ENCODE measurements at regions not wholly inside any gene's neighbourhood (a gene's known extent, or its start where the extent isn't known, plus 50 kb on each side); places are given as distances from the start of the nearest gene placed in this dataset.

- H3K4me3 ChIP-seq (ENCODE audit: low read length in 2 of 2) = no peak overlapping the region
- H3K27me3 ChIP-seq (ENCODE audit: insufficient read depth, low read length) = no peaks in the 10 kb centered on the region
- no peak overlapping the region for H3K4me3 Mint-ChIP-seq
- POLR2A ChIA-PET (ENCODE audit: partially characterized antibody) = no interaction called here
- no peak overlapping the region for H3K27ac ChIP-seq (ENCODE audit: low read depth, low read length)
- H3K9me3 ChIP-seq (ENCODE audit: control insufficient read depth in 1 of 2, low read length in 2 of 2) = no peaks in the 10 kb centered on the region
- H3K36me3 Mint-ChIP-seq = no peaks in the 10 kb centered on the region
- DNase-seq = no peak
- no peaks in the 10 kb centered on the region for H3K27me3 Mint-ChIP-seq
- no peaks in the 10 kb centered on the region for H3K4me1 ChIP-seq (ENCODE audit: insufficient read depth, low read length)
- intact Hi-C loops (cut with micrococcal nuclease) = no loop called here
- CTCF ChIA-PET (ENCODE audit: partially characterized antibody) = no interaction called here
- no peaks in the 10 kb centered on the region for H3K36me3 ChIP-seq (ENCODE audit: insufficient read depth, low read length)
- H3K9me3 Mint-ChIP-seq = no peaks in the 10 kb centered on the region
- H3K27ac Mint-ChIP-seq = no peak overlapping the region
- H3K4me1 Mint-ChIP-seq = no peaks in the 10 kb centered on the region
These were observed 431.8 kb upstream of the HSF2 start for GRCh38 chr6:121967631-121968030.

- CTCF ChIA-PET (ENCODE audit: partially characterized antibody) = no interaction called here
- Histone ChIP-seq H3K9me3 (ENCODE audit: control insufficient read depth in 1 of 2, low read length in 2 of 2) (no peaks in the 10 kb centered on the region), H3K27ac (ENCODE audit: low read depth, low read length) (no peak overlapping the region), H3K4me3 (ENCODE audit: low read length in 2 of 2) (no peak overlapping the region), H3K27me3 (ENCODE audit: insufficient read depth, low read length) (no peaks in the 10 kb centered on the region), H3K36me3 (ENCODE audit: insufficient read depth, low read length) (no peaks in the 10 kb centered on the region), H3K4me1 (ENCODE audit: insufficient read depth, low read length) (no peaks in the 10 kb centered on the region)
- POLR2A ChIA-PET (ENCODE audit: partially characterized antibody) = no interaction called here
- intact Hi-C loops (cut with micrococcal nuclease) = no loop called here
- Mint-ChIP-seq H3K36me3 (no peaks in the 10 kb centered on the region), H3K4me3 (no peak overlapping the region), H3K27ac (no peak overlapping the region), H3K4me1 (peaks cover 0 to 5% (median 3%) of the 10 kb centered on the region in 4 donors), H3K27me3 (no peaks in the 10 kb centered on the region), H3K9me3 (peaks cover 0 to 4% (median 0%) of the 10 kb centered on the region in 8 donors)
- DNase-seq = no peak
These were observed 427.5 kb upstream of the HSF2 start for GRCh38 chr6:121971931-121972335.

GRCh38 chr6:121984956-121985355, 414.5 kb upstream of the HSF2 start:
- ChIA-PET POLR2A (ENCODE audit: partially characterized antibody) (no interaction called here), CTCF (ENCODE audit: partially characterized antibody) (no interaction called here)
- Histone ChIP-seq H3K9me3 (ENCODE audit: control insufficient read depth in 1 of 2, low read length in 2 of 2) (no peaks in the 10 kb centered on the region), H3K4me3 (ENCODE audit: low read length in 2 of 2) (no peak overlapping the region), H3K27ac (ENCODE audit: low read depth, low read length) (no peak overlapping the region), H3K36me3 (ENCODE audit: insufficient read depth, low read length) (no peaks in the 10 kb centered on the region), H3K4me1 (ENCODE audit: insufficient read depth, low read length) (no peaks in the 10 kb centered on the region), H3K27me3 (ENCODE audit: insufficient read depth, low read length) (no peaks in the 10 kb centered on the region)
- Mint-ChIP-seq H3K4me3 (no peak overlapping the region), H3K27me3 (no peaks in the 10 kb centered on the region), H3K27ac (no peak overlapping the region), H3K4me1 (no peaks in the 10 kb centered on the region), H3K36me3 (no peaks in the 10 kb centered on the region), H3K9me3 (peaks cover 0 to 8% (median 3%) of the 10 kb centered on the region in 8 donors)
- intact Hi-C loops (cut with micrococcal nuclease) = no loop called here
- peak in 1 of 5 donors; percentile 16 for DNase-seq

- Histone ChIP-seq H3K27ac (ENCODE audit: low read depth, low read length) (no peak overlapping the region), H3K4me3 (ENCODE audit: low read length in 2 of 2) (no peak overlapping the region), H3K36me3 (ENCODE audit: insufficient read depth, low read length) (no peaks in the 10 kb centered on the region), H3K27me3 (ENCODE audit: insufficient read depth, low read length) (no peaks in the 10 kb centered on the region), H3K9me3 (ENCODE audit: control insufficient read depth in 1 of 2, low read length in 2 of 2) (no peaks in the 10 kb centered on the region), H3K4me1 (ENCODE audit: insufficient read depth, low read length) (no peaks in the 10 kb centered on the region)
- ChIA-PET CTCF (ENCODE audit: partially characterized antibody) (no interaction called here), POLR2A (ENCODE audit: partially characterized antibody) (no interaction called here)
- Mint-ChIP-seq H3K27me3 (no peaks in the 10 kb centered on the region), H3K36me3 (no peaks in the 10 kb centered on the region), H3K27ac (peak overlapping the region in 1 of 7 donors; percentile 39), H3K4me1 (no peaks in the 10 kb centered on the region), H3K9me3 (peaks cover 0 to 4% (median 0%) of the 10 kb centered on the region in 8 donors), H3K4me3 (no peak overlapping the region)
- intact Hi-C loops (cut with micrococcal nuclease) = no loop called here
- DNase-seq = no peak
These were observed 406.1 kb upstream of the HSF2 start for GRCh38 chr6:121993362-121993761.

- DNase-seq = no peak
- intact Hi-C loops (cut with micrococcal nuclease) = no loop called here
- POLR2A ChIA-PET (ENCODE audit: partially characterized antibody) = no interaction called here
These were observed 404.5 kb upstream of the HSF2 start for GRCh38 chr6:121994919-121995318.

GRCh38 chr6:121998631-121999030, 400.8 kb upstream of the HSF2 start:
- Histone ChIP-seq H3K36me3 (ENCODE audit: insufficient read depth, low read length) (no peaks in the 10 kb centered on the region), H3K27ac (ENCODE audit: low read depth, low read length) (no peak overlapping the region), H3K4me3 (ENCODE audit: low read length in 2 of 2) (no peak overlapping the region), H3K9me3 (ENCODE audit: control insufficient read depth in 1 of 2, low read length in 2 of 2) (no peaks in the 10 kb centered on the region), H3K27me3 (ENCODE audit: insufficient read depth, low read length) (no peaks in the 10 kb centered on the region), H3K4me1 (ENCODE audit: insufficient read depth, low read length) (no peaks in the 10 kb centered on the region)
- no peak for DNase-seq
- ChIA-PET CTCF (ENCODE audit: partially characterized antibody) (no interaction called here), POLR2A (ENCODE audit: partially characterized antibody) (no interaction called here)
- no peaks in the 10 kb centered on the region for H3K4me1 Mint-ChIP-seq
- H3K4me3 Mint-ChIP-seq = no peak overlapping the region
- H3K36me3 Mint-ChIP-seq = no peaks in the 10 kb centered on the region
- H3K27me3 Mint-ChIP-seq = no peaks in the 10 kb centered on the region
- peaks cover 0 to 6% (median 3%) of the 10 kb centered on the region in 8 donors for H3K9me3 Mint-ChIP-seq
- intact Hi-C loops (cut with micrococcal nuclease) = no loop called here
- H3K27ac Mint-ChIP-seq = no peak overlapping the region

More at GRCh38 chr6:121994919-121995318, 404.5 kb upstream of the HSF2 start:
- Histone ChIP-seq H3K9me3 (ENCODE audit: control insufficient read depth in 1 of 2, low read length in 2 of 2) (no peaks in the 10 kb centered on the region), H3K27me3 (ENCODE audit: insufficient read depth, low read length) (no peaks in the 10 kb centered on the region), H3K36me3 (ENCODE audit: insufficient read depth, low read length) (no peaks in the 10 kb centered on the region), H3K27ac (ENCODE audit: low read depth, low read length) (no peak overlapping the region), H3K4me3 (ENCODE audit: low read length in 2 of 2) (no peak overlapping the region), H3K4me1 (ENCODE audit: insufficient read depth, low read length) (no peaks in the 10 kb centered on the region)
- CTCF ChIA-PET (ENCODE audit: partially characterized antibody) = no interaction called here
- Mint-ChIP-seq H3K36me3 (no peaks in the 10 kb centered on the region), H3K27ac (no peak overlapping the region), H3K9me3 (peaks cover 0 to 6% (median under 1%) of the 10 kb centered on the region in 8 donors), H3K27me3 (no peaks in the 10 kb centered on the region), H3K4me3 (no peak overlapping the region), H3K4me1 (no peaks in the 10 kb centered on the region)

GRCh38 chr6:121999456-122000065, 399.9 kb upstream of the HSF2 start:
- Histone ChIP-seq H3K36me3 (ENCODE audit: insufficient read depth, low read length) (no peaks in the 10 kb centered on the region), H3K9me3 (ENCODE audit: control insufficient read depth in 1 of 2, low read length in 2 of 2) (no peaks in the 10 kb centered on the region), H3K27ac (ENCODE audit: low read depth, low read length) (no peak overlapping the region), H3K27me3 (ENCODE audit: insufficient read depth, low read length) (no peaks in the 10 kb centered on the region), H3K4me1 (ENCODE audit: insufficient read depth, low read length) (no peaks in the 10 kb centered on the region), H3K4me3 (ENCODE audit: low read length in 2 of 2) (no peak overlapping the region)
- peaks cover 0 to 6% (median under 1%) of the 10 kb centered on the region in 8 donors for H3K9me3 Mint-ChIP-seq
- intact Hi-C loops (cut with micrococcal nuclease) = no loop called here
- H3K4me1 Mint-ChIP-seq = no peaks in the 10 kb centered on the region
- no peak overlapping the region for H3K4me3 Mint-ChIP-seq
- H3K36me3 Mint-ChIP-seq = no peaks in the 10 kb centered on the region
- H3K27ac Mint-ChIP-seq = no peak overlapping the region
- DNase-seq = no peak
- POLR2A ChIA-PET (ENCODE audit: partially characterized antibody) = no interaction called here
- CTCF ChIA-PET (ENCODE audit: partially characterized antibody) = no interaction called here
- no peaks in the 10 kb centered on the region for H3K27me3 Mint-ChIP-seq

- DNase-seq = no peak
- Histone ChIP-seq H3K27ac (ENCODE audit: low read depth, low read length) (no peak overlapping the region), H3K9me3 (ENCODE audit: control insufficient read depth in 1 of 2, low read length in 2 of 2) (no peaks in the 10 kb centered on the region), H3K27me3 (ENCODE audit: insufficient read depth, low read length) (no peaks in the 10 kb centered on the region), H3K4me1 (ENCODE audit: insufficient read depth, low read length) (no peaks in the 10 kb centered on the region), H3K4me3 (ENCODE audit: low read length in 2 of 2) (no peak overlapping the region), H3K36me3 (ENCODE audit: insufficient read depth, low read length) (no peaks in the 10 kb centered on the region)
- Mint-ChIP-seq H3K27me3 (no peaks in the 10 kb centered on the region), H3K4me3 (no peak overlapping the region), H3K27ac (no peak overlapping the region), H3K36me3 (no peaks in the 10 kb centered on the region), H3K9me3 (peaks cover 0 to 4% (median 0%) of the 10 kb centered on the region in 8 donors), H3K4me1 (no peaks in the 10 kb centered on the region)
- CTCF ChIA-PET (ENCODE audit: partially characterized antibody) = no interaction called here
- POLR2A ChIA-PET (ENCODE audit: partially characterized antibody) = no interaction called here
- intact Hi-C loops (cut with micrococcal nuclease) = no loop called here
These were observed 393.8 kb upstream of the HSF2 start for GRCh38 chr6:122005661-122006060.
